Caco-2 (cell line): ENCODE measurements at regions not wholly inside any gene's neighbourhood (a gene's known extent, or its start where the extent isn't known, plus 50 kb on each side); places are given as distances from the start of the nearest gene placed in this dataset.

Experiments
- BruUV-seq: library from RNA; stranded (reverse); fragments of 400-500 nt; replicated peaks from 2 replicates; lab custom pipeline; 2021; lab: Mats Ljungman, UMichigan
- CTCF ChIA-PET: fragments of 300-600 bp; sonication (Branson Sonifier 250); formaldehyde crosslinking; loops from one replicate; lab custom pipeline; 2022; ENCODE audit warnings: antibody characterized with exemption; lab: Charles Lee
- POLR2A ChIA-PET: fragments of 300-600 bp; sonication (Branson Sonifier 250); formaldehyde crosslinking; loops from one replicate; lab custom pipeline; 2022; ENCODE audit warnings: antibody characterized with exemption; lab: Charles Lee
- DNase-seq, 2 experiments: peaks; one replicate each; pipeline versions ENCODE4 v3.0.0 to v3.0.0-alpha.2; 2020 to 2022
- H3K27me3 ChIP-seq: replicated peaks from 2 replicates; pipeline ENCODE4 v1.6.0; 2011; ENCODE audit warnings: low read length; ENCODE audit not compliant: control insufficient read depth, insufficient read depth
- H3K36me3 ChIP-seq: 2 replicates; pipeline ENCODE4 v1.5.1; 2011; ENCODE audit warnings: low read length; ENCODE audit not compliant: control insufficient read depth, insufficient read depth
- H3K4me1 ChIP-seq: fragments of 250-450 bp; sonication (Bioruptor Pico); 2 replicates; pipeline ENCODE4 v1.5.1; 2020; ENCODE audit warnings: mild to moderate bottlenecking
- H3K4me3 ChIP-seq: 2 replicates; pipeline ENCODE4 v1.5.1; 2011; ENCODE audit warnings: low read depth, mild to moderate bottlenecking, control low read depth, low read length
- H3K9me3 ChIP-seq: fragments of 250-450 bp; sonication (Bioruptor Pico); 2 replicates; pipeline ENCODE4 v1.5.1; 2020; ENCODE audit warnings: mild to moderate bottlenecking, moderate library complexity
- H3K27ac Mint-ChIP-seq: one replicate; pipeline ENCODE4 v1.8.0; 2022; ENCODE audit warnings: mixed read lengths; ENCODE audit not compliant: unreplicated experiment
- H3K27me3 Mint-ChIP-seq: one replicate; pipeline ENCODE4 v1.8.0; 2022; ENCODE audit warnings: mixed read lengths; ENCODE audit not compliant: insufficient read depth, unreplicated experiment
- H3K36me3 Mint-ChIP-seq: one replicate; pipeline ENCODE4 v1.8.0; 2022; ENCODE audit warnings: mild to moderate bottlenecking, mixed read lengths; ENCODE audit not compliant: insufficient read depth, unreplicated experiment
- H3K4me1 Mint-ChIP-seq: one replicate; pipeline ENCODE4 v1.8.0; 2022; ENCODE audit warnings: low read depth, mixed read lengths; ENCODE audit not compliant: unreplicated experiment
- H3K4me3 Mint-ChIP-seq: one replicate; pipeline ENCODE4 v1.8.0; 2022; ENCODE audit warnings: mild to moderate bottlenecking, moderate library complexity, mixed read lengths; ENCODE audit not compliant: unreplicated experiment
- H3K9me3 Mint-ChIP-seq: one replicate; pipeline ENCODE4 v1.8.0; 2022; ENCODE audit warnings: mixed read lengths; ENCODE audit not compliant: unreplicated experiment
- intact Hi-C: fragments of 100-400 bp; cut with micrococcal nuclease; formaldehyde crosslinking; loops from one replicate; pipeline ENCODE4 v1.10.0; 2022; ENCODE audit not compliant: unreplicated experiment
- TF ChIP-seq, protein P1 (sequence below), 2 experiments: fragments of 200-600 bp in 1 of 2; IDR thresholded peaks; 1 replicate in 1 of 2; 2 replicates in 1 of 2; pipeline versions ENCODE4 v1.5.1 to v1.8.0; 2011 to 2022; ENCODE audit warnings: antibody characterized with exemption in 1 of 2, control low read depth in 1 of 2, inconsistent platforms in 1 of 2, low read depth in 1 of 2, low read length in 1 of 2, mild to moderate bottlenecking in 1 of 2, moderate library complexity in 1 of 2; ENCODE audit not compliant: insufficient read depth in 1 of 2, severe bottlenecking in 1 of 2, unreplicated experiment in 1 of 2

DNA sequence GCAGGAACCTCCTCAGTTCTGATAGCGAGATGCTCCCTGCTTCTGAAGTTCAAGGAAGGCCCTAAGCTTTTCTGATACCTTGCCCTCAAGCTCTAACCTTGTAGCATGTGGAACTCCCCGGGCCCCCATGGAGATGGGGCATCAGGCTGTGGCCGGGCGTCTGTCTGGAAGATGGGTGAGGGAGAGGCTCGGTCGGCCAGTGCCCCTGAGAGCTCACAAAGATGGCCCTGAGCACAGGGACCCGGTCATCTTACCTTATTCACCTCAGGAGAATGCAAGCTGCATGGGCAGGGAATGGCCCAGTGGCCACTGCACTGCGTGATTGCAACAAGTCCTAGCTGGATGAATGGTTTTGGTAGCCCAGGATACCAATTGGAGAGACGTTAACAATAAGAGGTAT, 830.3 kb downstream of the TBC1D22A start:
- intact Hi-C loops: no loop called here
- CTCF ChIA-PET: no interaction called here
- Mint-ChIP-seq H3K27me3 (peaks cover 15% of the 10 kb centered on the region), H3K36me3 (no peaks in the 10 kb centered on the region), H3K27ac (no peak overlapping the region), H3K4me3 (no peak overlapping the region), H3K9me3 (no peaks in the 10 kb centered on the region), H3K4me1 (no peaks in the 10 kb centered on the region)
- Histone ChIP-seq H3K9me3 (no peaks in the 10 kb centered on the region), H3K4me1 (peaks cover 9% of the 10 kb centered on the region), H3K36me3 (no peaks in the 10 kb centered on the region), H3K4me3 (no peak overlapping the region), H3K27me3 (no peaks in the 10 kb centered on the region)
- BruUV-seq: no TSS peak
- POLR2A ChIA-PET: no interaction called here
- no peak for DNase-seq
- TF ChIP-seq, protein P1, sequence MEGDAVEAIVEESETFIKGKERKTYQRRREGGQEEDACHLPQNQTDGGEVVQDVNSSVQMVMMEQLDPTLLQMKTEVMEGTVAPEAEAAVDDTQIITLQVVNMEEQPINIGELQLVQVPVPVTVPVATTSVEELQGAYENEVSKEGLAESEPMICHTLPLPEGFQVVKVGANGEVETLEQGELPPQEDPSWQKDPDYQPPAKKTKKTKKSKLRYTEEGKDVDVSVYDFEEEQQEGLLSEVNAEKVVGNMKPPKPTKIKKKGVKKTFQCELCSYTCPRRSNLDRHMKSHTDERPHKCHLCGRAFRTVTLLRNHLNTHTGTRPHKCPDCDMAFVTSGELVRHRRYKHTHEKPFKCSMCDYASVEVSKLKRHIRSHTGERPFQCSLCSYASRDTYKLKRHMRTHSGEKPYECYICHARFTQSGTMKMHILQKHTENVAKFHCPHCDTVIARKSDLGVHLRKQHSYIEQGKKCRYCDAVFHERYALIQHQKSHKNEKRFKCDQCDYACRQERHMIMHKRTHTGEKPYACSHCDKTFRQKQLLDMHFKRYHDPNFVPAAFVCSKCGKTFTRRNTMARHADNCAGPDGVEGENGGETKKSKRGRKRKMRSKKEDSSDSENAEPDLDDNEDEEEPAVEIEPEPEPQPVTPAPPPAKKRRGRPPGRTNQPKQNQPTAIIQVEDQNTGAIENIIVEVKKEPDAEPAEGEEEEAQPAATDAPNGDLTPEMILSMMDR (IDR thresholded peaks at IDR 0.05; ENCODE audit: insufficient read depth in 1 of 2, low read depth in 1 of 2, low read length in 1 of 2, severe bottlenecking in 1 of 2, unreplicated experiment in 1 of 2): no peak

DNA sequence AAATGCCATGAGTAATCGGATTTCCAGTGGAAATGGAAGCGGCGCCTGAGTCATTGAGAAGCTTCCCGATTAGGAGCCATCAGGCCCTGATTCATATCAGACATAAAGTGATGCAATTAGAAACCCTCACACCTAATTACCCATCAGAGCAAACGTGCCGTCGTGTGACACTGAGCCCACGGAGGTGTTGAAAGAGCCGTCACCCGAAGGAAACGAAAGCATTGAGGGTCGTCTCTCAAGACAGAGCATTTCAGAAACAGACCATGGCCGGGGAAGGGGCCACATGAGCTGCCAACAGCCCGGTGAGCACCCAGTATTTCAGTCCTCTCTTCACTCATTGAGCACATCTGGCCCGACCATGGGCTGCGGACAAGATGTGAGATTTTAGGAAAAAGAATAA, 829.3 kb downstream of the TBC1D22A start:
- Histone ChIP-seq H3K27me3 (no peaks in the 10 kb centered on the region), H3K4me1 (peaks cover 4% of the 10 kb centered on the region), H3K36me3 (no peaks in the 10 kb centered on the region), H3K4me3 (no peak overlapping the region), H3K9me3 (no peaks in the 10 kb centered on the region)
- Mint-ChIP-seq H3K27me3 (peaks cover 15% of the 10 kb centered on the region), H3K4me3 (no peak overlapping the region), H3K4me1 (no peaks in the 10 kb centered on the region), H3K9me3 (no peaks in the 10 kb centered on the region), H3K36me3 (no peaks in the 10 kb centered on the region), H3K27ac (no peak overlapping the region)
- TF ChIP-seq, protein P1 (IDR thresholded peaks at IDR 0.05; ENCODE audit: insufficient read depth in 1 of 2, low read depth in 1 of 2, low read length in 1 of 2, severe bottlenecking in 1 of 2, unreplicated experiment in 1 of 2): no peak
- POLR2A ChIA-PET: no interaction called here
- CTCF ChIA-PET: no interaction called here
- DNase-seq: no peak
- BruUV-seq: no TSS peak
- intact Hi-C loops: no loop called here

DNA sequence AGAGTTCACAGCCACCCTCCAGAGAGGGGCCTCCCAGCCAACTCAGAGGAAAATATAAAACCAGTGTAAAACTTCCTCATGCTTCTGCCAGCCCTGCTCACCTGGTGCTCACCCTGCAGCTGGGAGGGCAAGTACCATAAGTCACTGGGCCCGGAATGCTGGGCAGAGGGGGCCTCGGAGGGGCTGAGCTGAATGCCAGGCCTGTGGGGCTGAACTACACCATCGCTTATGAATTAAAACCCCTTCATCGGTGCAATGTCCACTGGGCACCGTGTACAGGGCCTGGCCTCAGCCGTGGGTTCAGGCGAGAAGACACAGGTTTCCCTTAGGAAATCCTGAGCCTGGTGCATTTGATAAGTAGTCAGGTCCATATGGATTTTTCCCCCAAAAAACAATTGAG, 828.6 kb downstream of the TBC1D22A start:
- CTCF ChIA-PET: no interaction called here
- Mint-ChIP-seq H3K36me3 (no peaks in the 10 kb centered on the region), H3K4me1 (no peaks in the 10 kb centered on the region), H3K27me3 (peaks cover 15% of the 10 kb centered on the region), H3K27ac (no peak overlapping the region), H3K4me3 (no peak overlapping the region), H3K9me3 (no peaks in the 10 kb centered on the region)
- H3K9me3 ChIP-seq: no peaks in the 10 kb centered on the region
- POLR2A ChIA-PET: no interaction called here
- H3K4me3 ChIP-seq: no peak overlapping the region
- BruUV-seq: no TSS peak
- H3K4me1 ChIP-seq: no peaks in the 10 kb centered on the region
- intact Hi-C loops: no loop called here
- H3K36me3 ChIP-seq: no peaks in the 10 kb centered on the region
- DNase-seq: no peak
- no peaks in the 10 kb centered on the region for H3K27me3 ChIP-seq
- TF ChIP-seq, protein P1 (IDR thresholded peaks at IDR 0.05; ENCODE audit: insufficient read depth in 1 of 2, low read depth in 1 of 2, low read length in 1 of 2, severe bottlenecking in 1 of 2, unreplicated experiment in 1 of 2): no peak
